NCI-H1105 treated with DMSO at 0.1 percent for 48 hours (cell line): ENCODE measurements at regions not wholly inside any gene's neighbourhood (a gene's known extent, or its start where the extent isn't known, plus 50 kb on each side); places are given as distances from the start of the nearest gene placed in this dataset.

ENCODE experiments used
- DNase-seq: peaks from one replicate; lab custom pipeline; 2025; lab: John Stamatoyannopoulos, UW

GRCh38 chr6:81694855-81695254 lies 57.6 kb downstream of the TENT5A start:
- DNase-seq: no peak

- no peak for DNase-seq
These were observed 58.3 kb downstream of the TENT5A start for GRCh38 chr6:81694207-81694606.

- no peak for DNase-seq
These were observed 59.2 kb downstream of the TENT5A start for GRCh38 chr6:81693266-81693665.

- DNase-seq: no peak
These were observed 62.4 kb downstream of the TENT5A start for GRCh38 chr6:81690073-81690472.

GRCh38 chr6:81689580-81689979 lies 62.9 kb downstream of the TENT5A start:
- DNase-seq: peak; percentile 38

- no peak for DNase-seq
These were observed 68.6 kb downstream of the TENT5A start for GRCh38 chr6:81683912-81684311.

- DNase-seq: no peak
These were observed 69.4 kb downstream of the TENT5A start for GRCh38 chr6:81682858-81683620.

- peak; percentile 4 for DNase-seq
These were observed 70.2 kb downstream of the TENT5A start for GRCh38 chr6:81682235-81682795.

GRCh38 chr6:81669445-81669844 lies 83.0 kb downstream of the TENT5A start:
- no peak for DNase-seq

- DNase-seq: no peak
These were observed 83.8 kb downstream of the TENT5A start for GRCh38 chr6:81668615-81669047.

- DNase-seq: no peak
These were observed 86.0 kb downstream of the TENT5A start for GRCh38 chr6:81666481-81666880.

- no peak for DNase-seq
These were observed 96.2 kb downstream of the TENT5A start for GRCh38 chr6:81656231-81656630.

GRCh38 chr6:81655696-81656095 lies 96.8 kb downstream of the TENT5A start:
- no peak for DNase-seq

- no peak for DNase-seq
These were observed 104.0 kb downstream of the TENT5A start for GRCh38 chr6:81648502-81648901.

- DNase-seq: no peak
These were observed 109.3 kb downstream of the TENT5A start for GRCh38 chr6:81643156-81643555.

GRCh38 chr6:81640891-81641290 lies 111.6 kb downstream of the TENT5A start:
- DNase-seq: no peak

- DNase-seq: no peak
These were observed 112.4 kb downstream of the TENT5A start for GRCh38 chr6:81640126-81640525.

- DNase-seq: no peak
These were observed 114.1 kb downstream of the TENT5A start for GRCh38 chr6:81638366-81638765.

GRCh38 chr6:81636930-81637568 lies 115.4 kb downstream of the TENT5A start:
- no peak for DNase-seq

GRCh38 chr6:81634155-81634880 lies 118.2 kb downstream of the TENT5A start:
- no peak for DNase-seq

GRCh38 chr6:81633391-81633790 lies 119.1 kb downstream of the TENT5A start:
- no peak for DNase-seq

GRCh38 chr6:81630719-81631118 lies 121.8 kb downstream of the TENT5A start:
- no peak for DNase-seq

- DNase-seq: no peak
These were observed 127.3 kb downstream of the TENT5A start for GRCh38 chr6:81625216-81625615.
